Transverse colon (tissue), 4 donors: ENCODE measurements at regions not wholly inside any gene's neighbourhood (a gene's known extent, or its start where the extent isn't known, plus 50 kb on each side); places are given as distances from the start of the nearest gene placed in this dataset.

Experiments
- DNase-seq: peaks from one replicate; pipeline ENCODE4 v3.0.0-alpha.2; 2019
- H3K27ac ChIP-seq, 4 donors: fragments of 200-600 bp; sonication (generic); 2 replicates each; pipeline ENCODE4 v1.5.1; 2016 to 2018; ENCODE audit warnings: inconsistent platforms in 4 of 4
- H3K27me3 ChIP-seq: fragments of 200-600 bp; sonication (generic); 2 replicates; pipeline ENCODE4 v1.5.1; 2017; ENCODE audit warnings: inconsistent platforms
- H3K36me3 ChIP-seq, 4 donors: fragments of 200-600 bp; sonication (generic); 2 replicates each; pipeline ENCODE4 v1.5.1; 2017 to 2019; ENCODE audit warnings: inconsistent platforms in 4 of 4
- H3K4me1 ChIP-seq, 4 donors: fragments of 200-600 bp; sonication (generic); 2 replicates each; pipeline ENCODE4 v1.5.1; 2017 to 2020; ENCODE audit warnings: inconsistent platforms in 4 of 4
- H3K4me3 ChIP-seq, 4 donors: fragments of 200-600 bp; sonication (generic); 1 replicate in 1 of 4; 2 replicates in 3 of 4; pipeline versions ENCODE4 v1.5.1 to v1.6.1; 2017 to 2019; ENCODE audit warnings: inconsistent platforms in 4 of 4
- H3K9me3 ChIP-seq, 2 donors: fragments of 200-600 bp; sonication (generic); 2 replicates each; pipeline ENCODE4 v1.5.1; 2017 to 2019; ENCODE audit warnings: inconsistent platforms in 2 of 2
- CTCF ChIP-seq, 5 experiments: fragments of 200-600 bp in 3 of 5; fragments of 450-650 bp in 2 of 5; sonication (generic) in 3 of 5; IDR thresholded peaks; 1 replicate in 2 of 5; 2 replicates in 3 of 5; pipeline ENCODE4 v1.5.1; 2016 to 2017; ENCODE audit warnings: antibody characterized with exemption in 5 of 5, inconsistent platforms in 3 of 5, mild to moderate bottlenecking in 2 of 5, moderate library complexity in 1 of 5
- EP300 ChIP-seq: sonication (generic); formaldehyde crosslinking; IDR thresholded peaks from one replicate; pipeline ENCODE4 v1.6.1; 2017; ENCODE audit warnings: antibody characterized with exemption, low read depth
- POLR2A ChIP-seq: fragments of 450-650 bp; IDR thresholded peaks from one replicate; pipeline ENCODE4 v1.6.1; 2016; ENCODE audit warnings: antibody characterized with exemption, mild to moderate bottlenecking, moderate library complexity
- POLR2AphosphoS5 ChIP-seq, 3 donors: sonication (generic); formaldehyde crosslinking; IDR thresholded peaks; one replicate each; pipeline ENCODE4 v1.6.1; 2016; ENCODE audit warnings: antibody characterized with exemption in 3 of 3
- WGBS, 2 donors: methylation state at CpG; one replicate each; pipeline ENCODE4 v1.1.5; 2018; ENCODE audit warnings: low coverage in 1 of 2; 5-methylcytosine and 5-hydroxymethylcytosine counted together
- in situ Hi-C, 4 donors: fragments of 200-750 bp; cut with MboI; loops; one replicate each; pipeline versions ENCODE4 v1.15.0 to v1.15.1; 2017; ENCODE audit warnings: low sequenced_read_pairs in 3 of 4, low pct_ligation_motif_present in 1 of 4, low pct_unique_long_range_greater_than_20kb in 1 of 4
- intact Hi-C: fragments of 100-400 bp; cut with DNase I; formaldehyde crosslinking; loops from one replicate; pipeline ENCODE4 v1.15.1; 2023; ENCODE audit warnings: low total_unique reads

- intact Hi-C loops (no loop called here), in situ Hi-C loops (no loop called here)
- H3K27me3 ChIP-seq: no peaks in the 10 kb centered on the region
- no peak for DNase-seq
- H3K36me3 ChIP-seq: no peaks in the 10 kb centered on the region
- WGBS, 2 donors: 32 to 45% methylated on average over 3 of the region's 3 CpGs
- no peak overlapping the region for H3K4me3 ChIP-seq
- no peaks in the 10 kb centered on the region for H3K9me3 ChIP-seq
- no peak overlapping the region for H3K27ac ChIP-seq
- TF ChIP-seq POLR2AphosphoS5 (IDR thresholded peaks at IDR 0.05): no peak
- TF ChIP-seq CTCF (IDR thresholded peaks at IDR 0.05): no peak
- no peak for TF ChIP-seq POLR2A
- TF ChIP-seq EP300: no peak
- no peaks in the 10 kb centered on the region for H3K4me1 ChIP-seq
These were observed 119.4 kb upstream of the PLEKHA5 start for GRCh38 chr12:19010087-19010486.

GRCh38 chr12:19010726-19011125 is 118.8 kb upstream of the PLEKHA5 start:
- no peak for DNase-seq

GRCh38 chr12:19012965-19013364 is 116.6 kb upstream of the PLEKHA5 start:
- 90% methylated on average over 3 of the region's 3 CpGs for WGBS, 2 donors
- in situ Hi-C loops: no loop called here
- no peak for DNase-seq
- Histone ChIP-seq H3K4me1 (peaks cover 0 to under 1% (median under 1%) of the 10 kb centered on the region in 4 donors), H3K9me3 (no peaks in the 10 kb centered on the region), H3K27me3 (no peaks in the 10 kb centered on the region), H3K36me3 (no peaks in the 10 kb centered on the region), H3K4me3 (no peak overlapping the region), H3K27ac (no peak overlapping the region)
- intact Hi-C loops: no loop called here
- TF ChIP-seq CTCF (IDR thresholded peaks at IDR 0.05) (no peak), POLR2A (no peak), EP300 (no peak), POLR2AphosphoS5 (IDR thresholded peaks at IDR 0.05) (no peak)

More at GRCh38 chr12:19010726-19011125, 118.8 kb upstream of the PLEKHA5 start:
- H3K36me3 ChIP-seq: no peaks in the 10 kb centered on the region
- in situ Hi-C loops (no loop called here), intact Hi-C loops (no loop called here)
- WGBS, 2 donors: 91 to 92% methylated on average over 6 to 10 of the region's 10 CpGs
- no peaks in the 10 kb centered on the region for H3K9me3 ChIP-seq
- no peak overlapping the region for H3K4me3 ChIP-seq
- no peak overlapping the region for H3K27ac ChIP-seq
- no peaks in the 10 kb centered on the region for H3K27me3 ChIP-seq
- TF ChIP-seq EP300: no peak
- no peak for TF ChIP-seq POLR2A
- no peak for TF ChIP-seq POLR2AphosphoS5 (IDR thresholded peaks at IDR 0.05)
- TF ChIP-seq CTCF (IDR thresholded peaks at IDR 0.05): no peak
- no peaks in the 10 kb centered on the region for H3K4me1 ChIP-seq

GRCh38 chr12:19014240-19014639 is 115.3 kb upstream of the PLEKHA5 start:
- in situ Hi-C loops: no loop called here
- Histone ChIP-seq H3K4me1 (peaks cover 0 to 13% (median 8%) of the 10 kb centered on the region in 4 donors), H3K9me3 (no peaks in the 10 kb centered on the region), H3K27ac (no peak overlapping the region), H3K4me3 (no peak overlapping the region), H3K27me3 (no peaks in the 10 kb centered on the region), H3K36me3 (no peaks in the 10 kb centered on the region)
- no peak for DNase-seq
- intact Hi-C loops: no loop called here
- TF ChIP-seq EP300 (no peak), POLR2AphosphoS5 (IDR thresholded peaks at IDR 0.05) (no peak), POLR2A (no peak), CTCF (IDR thresholded peaks at IDR 0.05) (no peak)
- 71 to 72% methylated on average over 2 of the region's 2 CpGs for WGBS, 2 donors
